SK-N-SH (cell line): ENCODE measurements at regions not wholly inside any gene's neighbourhood (a gene's known extent, or its start where the extent isn't known, plus 50 kb on each side); places are given as distances from the start of the nearest gene placed in this dataset.

Source experiments
- CTCF ChIP-seq: fragments of 200-600 bp; sonication (generic); IDR thresholded peaks from 2 replicates; pipeline ENCODE4 v1.6.1; 2017; ENCODE audit warnings: antibody characterized with exemption, mild to moderate bottlenecking, moderate library complexity
- REST ChIP-seq: IDR thresholded peaks from 2 replicates; pipeline ENCODE4 v1.6.1; 2012; ENCODE audit warnings: mild to moderate bottlenecking, low read depth, low read length, moderate library complexity
- SIN3A ChIP-seq: IDR thresholded peaks from 2 replicates; pipeline ENCODE4 v1.6.1; 2012; ENCODE audit warnings: low read depth, mild to moderate bottlenecking, low read length, moderate library complexity, borderline replicate concordance
- SMC3 ChIP-seq: IDR thresholded peaks from 2 replicates; pipeline ENCODE4 v1.6.1; 2012; ENCODE audit warnings: low read depth, low read length, improper control_type of control experiment

DNA sequence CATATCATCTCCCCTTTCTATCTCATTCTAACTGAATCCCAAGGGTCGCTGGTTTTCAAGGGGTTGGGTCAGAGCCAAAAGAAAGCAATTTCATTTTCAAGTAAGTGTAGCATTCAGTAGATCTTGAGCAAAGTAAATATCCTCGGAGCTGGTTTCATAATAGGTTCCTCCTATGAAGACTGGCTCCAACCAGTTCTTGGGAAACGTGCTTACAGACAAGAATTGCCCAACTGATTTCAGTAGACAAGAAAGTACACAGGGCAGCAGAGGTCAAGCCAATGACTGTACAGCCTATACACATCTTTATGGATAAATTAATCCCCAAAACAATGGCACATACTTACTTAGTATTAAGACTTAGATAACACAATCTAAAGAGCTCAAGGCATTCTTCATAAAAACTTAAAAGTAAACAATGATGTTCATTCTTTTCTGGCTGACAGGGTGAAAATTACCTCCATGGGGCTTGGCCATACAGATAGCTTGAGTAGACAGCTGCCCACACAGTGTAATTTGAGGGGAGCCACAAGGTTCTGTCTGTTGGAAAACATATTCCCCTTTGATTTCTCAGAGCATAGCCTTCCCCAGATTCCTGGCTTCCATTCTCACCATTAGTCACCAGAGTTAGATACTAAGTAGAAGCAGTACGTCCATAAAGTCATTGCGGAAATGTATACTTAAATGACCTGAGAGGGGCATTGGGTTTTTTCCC, 163.9 kb downstream of the ARRDC3 start:
- TF ChIP-seq REST, result no peak
- TF ChIP-seq SMC3, result no peak
- no peak for TF ChIP-seq SIN3A
- TF ChIP-seq CTCF, result no peak
